Uterus (tissue), 3 donors: ENCODE measurements at regions not wholly inside any gene's neighbourhood (a gene's known extent, or its start where the extent isn't known, plus 50 kb on each side); places are given as distances from the start of the nearest gene placed in this dataset.

Experiments
- DNase-seq, 2 donors: peaks; one replicate each; pipeline ENCODE4 v3.0.0-alpha.2; 2019 to 2020
- H3K27ac ChIP-seq, 2 donors: fragments of 200-600 bp; sonication (generic); 1 replicate in 1 of 2; 2 replicates in 1 of 2; pipeline ENCODE4 v1.5.1; 2016 to 2018
- H3K27me3 ChIP-seq, 2 donors: fragments of 200-600 bp; sonication (generic); one replicate each; pipeline ENCODE4 v1.5.1; 2018 to 2019; ENCODE audit warnings: control low read depth in 1 of 2
- H3K36me3 ChIP-seq, 2 donors: fragments of 200-600 bp; sonication (generic); one replicate each; pipeline ENCODE4 v1.5.1; 2019; ENCODE audit warnings: control low read depth in 1 of 2
- H3K4me1 ChIP-seq, 2 donors: fragments of 200-600 bp; sonication (generic); one replicate each; pipeline ENCODE4 v1.5.1; 2018 to 2019; ENCODE audit warnings: control low read depth in 1 of 2
- H3K4me3 ChIP-seq, 2 donors: fragments of 200-600 bp; sonication (generic); 1 replicate in 1 of 2; 2 replicates in 1 of 2; pipeline ENCODE4 v1.5.1; 2018 to 2019; ENCODE audit warnings: mild to moderate bottlenecking in 1 of 2
- H3K9me3 ChIP-seq, 2 donors: fragments of 200-600 bp; sonication (generic); one replicate each; pipeline ENCODE4 v1.5.1; 2019; ENCODE audit warnings: control low read depth in 1 of 2
- CTCF ChIP-seq, 4 experiments: fragments of 200-600 bp in 2 of 4; fragments of 450-650 bp in 2 of 4; sonication (generic) in 2 of 4; IDR thresholded peaks; one replicate each; pipeline ENCODE4 v1.5.1; 2016 to 2019; ENCODE audit warnings: antibody characterized with exemption in 4 of 4, mild to moderate bottlenecking in 2 of 4, moderate library complexity in 1 of 4
- POLR2A ChIP-seq, 2 donors: fragments of 450-650 bp; IDR thresholded peaks; one replicate each; pipeline ENCODE4 v1.6.1; 2016; ENCODE audit warnings: antibody characterized with exemption in 2 of 2, mild to moderate bottlenecking in 1 of 2, moderate library complexity in 1 of 2
- intact Hi-C: fragments of 100-400 bp; cut with DNase I; formaldehyde crosslinking; loops from one replicate; pipeline ENCODE4 v1.15.1; 2023; ENCODE audit warnings: low total_unique reads
- donor health status: DM: yes; HTN: yes; CAD: no.

- no peaks in the 10 kb centered on the region for H3K27me3 ChIP-seq
- no peaks in the 10 kb centered on the region for H3K36me3 ChIP-seq
- no peaks in the 10 kb centered on the region for H3K9me3 ChIP-seq
- H3K4me1 ChIP-seq, result no peaks in the 10 kb centered on the region
- no peak overlapping the region for H3K4me3 ChIP-seq
- no peak for DNase-seq
- no peak overlapping the region for H3K27ac ChIP-seq
- TF ChIP-seq POLR2A (IDR thresholded peaks at IDR 0.05), result no peak
- no peak for TF ChIP-seq CTCF (IDR thresholded peaks at IDR 0.05)
- intact Hi-C loops, result no loop called here
Measured at GRCh38 chr5:147062427-147062826, 172.4 kb upstream of the STK32A start.

DNA sequence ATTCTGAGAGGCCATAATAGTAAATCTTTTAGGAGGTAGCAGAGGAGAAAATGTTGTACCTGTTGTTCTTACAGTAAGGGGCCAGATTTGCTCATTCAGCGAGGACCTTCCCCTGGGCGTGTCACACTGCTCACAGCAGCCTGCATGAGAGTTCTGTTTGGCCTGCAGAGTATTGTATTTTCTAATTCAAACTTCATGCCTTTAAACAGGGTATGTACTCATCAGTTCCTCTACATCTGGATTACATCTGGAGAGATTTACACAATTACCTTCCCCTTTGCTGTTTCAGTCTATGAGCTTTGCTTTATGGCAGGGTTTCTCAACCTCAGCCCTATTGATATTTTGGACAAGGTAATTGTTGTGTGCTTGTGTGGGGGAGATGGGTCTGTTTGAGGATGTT lies 170.9 kb upstream of the STK32A start:
- DNase-seq, result no peak
- Histone ChIP-seq H3K4me1 (no peaks in the 10 kb centered on the region), H3K27ac (no peak overlapping the region), H3K9me3 (no peaks in the 10 kb centered on the region), H3K27me3 (no peaks in the 10 kb centered on the region), H3K36me3 (no peaks in the 10 kb centered on the region), H3K4me3 (no peak overlapping the region)
- intact Hi-C loops, result no loop called here
- no peak for TF ChIP-seq POLR2A (IDR thresholded peaks at IDR 0.05)
- TF ChIP-seq CTCF (IDR thresholded peaks at IDR 0.05), result no peak

DNA sequence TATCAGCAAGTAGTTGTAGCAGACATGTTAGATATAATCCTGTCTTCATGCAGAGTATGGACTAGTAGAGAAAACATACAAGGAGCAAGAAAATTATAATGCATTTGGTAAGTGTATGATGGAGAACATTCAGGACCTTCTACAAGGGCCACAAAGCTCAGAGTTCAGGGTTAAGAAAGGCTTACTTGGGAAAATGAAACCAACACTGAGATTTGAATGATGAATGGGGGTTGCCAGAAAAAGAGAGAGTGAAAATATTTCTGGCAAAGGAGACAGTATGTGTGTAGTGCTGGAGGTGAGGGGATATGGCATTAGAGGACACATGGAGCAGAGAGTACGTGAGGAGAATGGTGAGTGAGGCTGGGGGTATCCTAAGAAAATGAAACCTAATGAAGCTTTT lies 169.8 kb upstream of the STK32A start:
- intact Hi-C loops, result no loop called here

GRCh38 chr5:147068998-147069397 lies 165.8 kb upstream of the STK32A start:
- TF ChIP-seq POLR2A (IDR thresholded peaks at IDR 0.05), result no peak
- no peak for TF ChIP-seq CTCF (IDR thresholded peaks at IDR 0.05)
- no peak overlapping the region for H3K4me3 ChIP-seq
- no peaks in the 10 kb centered on the region for H3K9me3 ChIP-seq
- no peaks in the 10 kb centered on the region for H3K27me3 ChIP-seq
- H3K27ac ChIP-seq, result no peak overlapping the region
- no peaks in the 10 kb centered on the region for H3K36me3 ChIP-seq
- DNase-seq, result no peak
- H3K4me1 ChIP-seq, result no peaks in the 10 kb centered on the region
- intact Hi-C loops, result no loop called here

More for the DNA sequence above, 169.8 kb upstream of the STK32A start:
- TF ChIP-seq CTCF (IDR thresholded peaks at IDR 0.05) (no peak), POLR2A (IDR thresholded peaks at IDR 0.05) (no peak)
- H3K4me1 ChIP-seq, result no peaks in the 10 kb centered on the region
- no peaks in the 10 kb centered on the region for H3K36me3 ChIP-seq
- H3K27ac ChIP-seq, result no peak overlapping the region
- DNase-seq, result no peak
- no peak overlapping the region for H3K4me3 ChIP-seq
- H3K9me3 ChIP-seq, result no peaks in the 10 kb centered on the region
- no peaks in the 10 kb centered on the region for H3K27me3 ChIP-seq

DNA sequence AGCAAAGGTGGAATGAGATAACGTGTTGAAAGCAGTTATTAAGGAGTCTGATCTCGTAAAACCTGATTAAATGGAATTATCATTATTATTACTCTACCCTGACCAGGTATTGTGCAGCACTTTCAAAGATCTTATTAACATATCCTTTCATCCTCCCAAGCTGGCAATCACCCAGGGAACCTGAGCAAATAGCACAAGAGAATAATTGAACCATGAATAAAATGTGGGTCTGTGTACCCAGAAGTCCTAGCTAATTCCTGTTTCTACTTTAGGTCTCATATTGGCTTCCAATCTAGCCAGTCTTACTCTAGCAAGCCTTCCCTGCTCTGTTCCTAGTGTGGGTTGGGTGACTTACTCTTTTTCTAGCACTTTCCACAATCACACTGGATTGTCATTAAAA lies 162.2 kb upstream of the STK32A start:
- no peaks in the 10 kb centered on the region for H3K9me3 ChIP-seq
- H3K4me1 ChIP-seq, result no peaks in the 10 kb centered on the region
- no peak for DNase-seq
- H3K36me3 ChIP-seq, result no peaks in the 10 kb centered on the region
- no peaks in the 10 kb centered on the region for H3K27me3 ChIP-seq
- H3K27ac ChIP-seq, result no peak overlapping the region
- intact Hi-C loops, result no loop called here
- TF ChIP-seq CTCF (IDR thresholded peaks at IDR 0.05) (no peak), POLR2A (IDR thresholded peaks at IDR 0.05) (no peak)
- H3K4me3 ChIP-seq, result no peak overlapping the region
